ENCODE measurements at regions not wholly inside any gene's neighbourhood (a gene's known extent, or its start where the extent isn't known, plus 50 kb on each side); places are given as distances from the start of the nearest gene placed in this dataset.
"Not testable (repeated sequence)": the region's sequence is repeated elsewhere in the genome, so short reads cannot be mapped to it uniquely, and the experiment has no call there.

DNA sequence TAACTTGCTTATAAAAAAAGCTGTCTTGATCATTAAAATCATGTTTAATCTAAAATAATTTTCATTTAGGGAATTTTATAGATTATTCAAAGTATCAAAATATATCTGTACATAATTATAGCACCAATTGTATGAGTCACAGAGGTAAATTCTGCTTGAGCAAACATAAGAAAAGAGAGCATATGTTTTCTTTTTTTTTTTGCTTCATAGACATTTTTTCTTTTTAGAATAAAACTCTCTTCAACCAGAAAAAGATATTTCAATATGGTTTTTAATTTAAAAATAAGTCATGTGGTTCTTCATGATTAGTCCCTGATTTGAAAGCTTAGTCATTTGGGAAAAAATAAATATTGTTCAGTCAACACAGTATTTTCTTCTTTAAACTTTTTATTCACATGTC, 2390.6 kb downstream of the ARAP2 start:
- TF ChIP-seq, protein P1, sequence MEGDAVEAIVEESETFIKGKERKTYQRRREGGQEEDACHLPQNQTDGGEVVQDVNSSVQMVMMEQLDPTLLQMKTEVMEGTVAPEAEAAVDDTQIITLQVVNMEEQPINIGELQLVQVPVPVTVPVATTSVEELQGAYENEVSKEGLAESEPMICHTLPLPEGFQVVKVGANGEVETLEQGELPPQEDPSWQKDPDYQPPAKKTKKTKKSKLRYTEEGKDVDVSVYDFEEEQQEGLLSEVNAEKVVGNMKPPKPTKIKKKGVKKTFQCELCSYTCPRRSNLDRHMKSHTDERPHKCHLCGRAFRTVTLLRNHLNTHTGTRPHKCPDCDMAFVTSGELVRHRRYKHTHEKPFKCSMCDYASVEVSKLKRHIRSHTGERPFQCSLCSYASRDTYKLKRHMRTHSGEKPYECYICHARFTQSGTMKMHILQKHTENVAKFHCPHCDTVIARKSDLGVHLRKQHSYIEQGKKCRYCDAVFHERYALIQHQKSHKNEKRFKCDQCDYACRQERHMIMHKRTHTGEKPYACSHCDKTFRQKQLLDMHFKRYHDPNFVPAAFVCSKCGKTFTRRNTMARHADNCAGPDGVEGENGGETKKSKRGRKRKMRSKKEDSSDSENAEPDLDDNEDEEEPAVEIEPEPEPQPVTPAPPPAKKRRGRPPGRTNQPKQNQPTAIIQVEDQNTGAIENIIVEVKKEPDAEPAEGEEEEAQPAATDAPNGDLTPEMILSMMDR (IDR thresholded peaks at IDR 0.05), result not testable (repeated sequence)
- TF ChIP-seq POLR2A (IDR thresholded peaks at IDR 0.05), result not testable (repeated sequence)

Data from adrenal gland (tissue), 5 donors.